GM12872 (cell line): ENCODE measurements at regions not wholly inside any gene's neighbourhood (a gene's known extent, or its start where the extent isn't known, plus 50 kb on each side); places are given as distances from the start of the nearest gene placed in this dataset.

Experiments
- CTCF ChIP-seq: IDR thresholded peaks from 3 replicates; pipeline ENCODE4 v1.5.1; 2011; ENCODE audit warnings: low read depth, mild to moderate bottlenecking, low read length, moderate library complexity; ENCODE audit not compliant: insufficient read depth

DNA sequence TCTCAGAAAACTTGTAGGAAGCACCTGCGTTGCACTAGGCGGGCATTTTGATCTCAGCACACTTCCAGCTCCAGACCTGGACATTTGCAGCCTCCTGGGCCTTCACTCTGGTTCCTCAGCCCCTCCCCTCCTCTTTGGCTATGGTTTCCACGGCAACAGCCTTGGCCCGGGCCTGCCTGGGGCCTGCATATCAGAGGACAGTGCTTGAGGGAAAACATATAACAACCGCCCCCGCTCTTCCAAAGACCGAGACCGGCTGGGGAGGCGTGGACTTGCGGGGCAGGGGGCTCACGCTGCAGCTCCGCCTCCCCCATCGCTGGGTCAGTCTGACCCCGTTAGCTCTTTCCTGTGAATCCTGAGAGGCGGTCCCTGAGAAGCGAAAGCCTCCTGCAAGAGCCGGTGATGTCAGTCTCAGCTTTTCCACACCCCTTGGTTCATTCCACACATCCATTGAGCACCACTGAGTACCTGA is 125.7 kb upstream of the PEG3 start:
- no peak for TF ChIP-seq CTCF

DNA sequence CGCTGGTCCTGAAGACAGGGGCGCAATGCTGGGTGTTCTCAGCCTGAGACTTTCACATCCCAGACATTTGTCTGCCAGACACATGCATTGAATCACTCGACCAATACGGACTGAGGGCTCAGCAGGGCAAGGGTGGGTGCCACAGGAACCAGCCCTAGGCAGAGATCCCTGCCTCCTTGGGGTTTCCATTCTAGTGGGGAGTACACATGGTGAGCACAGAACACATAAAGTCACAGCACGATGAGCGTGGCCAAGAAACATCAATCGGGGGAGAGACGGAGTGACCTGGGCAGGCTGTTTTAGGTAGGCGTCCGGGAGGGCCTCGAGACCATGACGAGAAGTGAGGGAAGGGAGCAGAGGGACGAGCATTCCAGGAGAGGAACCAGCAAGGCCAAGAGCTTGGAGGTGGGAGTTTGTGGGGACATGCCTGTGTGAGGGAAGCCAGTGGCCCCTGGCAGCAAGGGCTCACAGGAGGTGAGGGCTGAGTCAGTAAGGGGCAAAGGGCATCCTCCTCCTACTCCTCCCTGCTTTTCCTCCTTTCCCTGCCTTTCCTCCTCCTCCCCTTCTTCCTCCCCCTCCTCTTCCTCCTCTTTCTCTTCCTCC is 126.3 kb upstream of the PEG3 start:
- no peak for TF ChIP-seq CTCF

GRCh38 chr19:56969156-56969555 is 128.6 kb upstream of the PEG3 start:
- TF ChIP-seq CTCF, result no peak

- no peak for TF ChIP-seq CTCF
Measured at GRCh38 chr19:56969759-56970178, 129.2 kb upstream of the PEG3 start.

DNA sequence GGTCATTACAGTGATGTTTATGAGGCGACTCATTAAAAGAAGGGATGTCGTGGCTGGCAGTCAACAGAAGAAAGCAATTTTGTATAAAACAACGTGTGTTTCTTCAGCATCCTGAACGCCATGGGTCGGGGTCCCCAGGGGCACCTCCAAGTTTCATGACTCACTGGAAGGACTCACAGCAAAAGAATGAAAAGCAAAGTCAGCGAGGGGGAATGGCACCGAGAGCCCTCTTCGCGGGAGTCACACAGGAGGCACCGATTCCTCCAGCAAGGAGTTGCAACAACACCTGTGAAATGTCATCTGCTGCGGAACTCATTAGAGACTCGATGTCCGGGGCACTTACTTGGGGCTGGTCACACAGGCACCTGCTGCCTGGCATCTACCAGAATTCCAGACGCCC is 130.7 kb upstream of the PEG3 start:
- no peak for TF ChIP-seq CTCF

- no peak for TF ChIP-seq CTCF
Measured at GRCh38 chr19:56972291-56972841, 131.8 kb upstream of the PEG3 start.

DNA sequence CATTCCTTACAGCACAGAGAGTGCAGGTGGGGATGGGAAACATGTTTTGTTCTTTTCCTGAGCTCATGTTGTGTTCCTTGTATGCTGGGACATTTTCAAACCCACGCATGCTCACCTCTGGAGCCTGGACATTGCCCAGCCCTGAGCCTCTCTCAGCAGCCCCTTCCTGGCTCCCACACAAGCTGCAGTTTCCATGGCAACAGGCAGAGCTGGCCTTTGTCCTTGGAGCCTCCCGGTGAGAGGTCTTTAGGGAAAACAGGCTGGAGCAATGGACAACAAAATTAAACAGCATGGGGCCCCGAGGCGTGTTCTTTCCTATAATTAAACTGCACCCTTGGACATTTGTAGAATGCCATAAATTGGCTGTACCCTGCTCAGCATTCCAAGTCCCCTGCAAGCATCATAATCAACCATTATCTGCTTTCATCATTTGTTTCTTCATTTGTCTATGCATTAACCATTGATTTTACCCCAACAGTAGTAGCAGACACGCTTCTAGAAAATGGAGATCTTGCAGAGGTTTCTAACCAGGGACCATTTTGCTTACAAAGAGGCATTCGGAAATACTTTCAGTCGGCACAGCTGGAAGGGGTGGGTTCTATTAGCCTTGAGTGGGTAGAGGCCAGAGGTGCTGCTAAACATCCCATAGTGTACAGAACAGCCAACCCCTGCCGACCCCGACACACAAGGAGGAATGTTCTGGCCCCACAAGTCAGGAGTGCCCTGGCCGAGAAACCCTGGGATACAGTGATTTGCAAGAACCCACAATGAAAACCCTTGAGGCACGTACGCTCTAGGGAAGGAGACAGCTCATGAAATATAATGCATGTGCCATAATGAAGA is 133.4 kb upstream of the PEG3 start:
- no peak for TF ChIP-seq CTCF
